Activated CD4-positive, alpha-beta T cell treated with anti-CD3 and anti-CD28 coated beads for 36 hours (primary cell): ENCODE measurements at regions not wholly inside any gene's neighbourhood (a gene's known extent, or its start where the extent isn't known, plus 50 kb on each side); places are given as distances from the start of the nearest gene placed in this dataset.

Experiments used
- ATAC-seq: fragments of 200-7000 bp; cut with Tn5 transposase; one replicate; pipeline ENCODE4 v1.10.0; 2021; ENCODE audit warnings: mild to moderate bottlenecking, moderate library complexity
- CTCF ChIA-PET: fragments of 350-600 bp; sonication (Branson Sonifier 250); formaldehyde crosslinking; loops from one replicate; lab custom pipeline; 2021; ENCODE audit warnings: antibody characterized with exemption; lab: Charles Lee
- POLR2A ChIA-PET: fragments of 350-600 bp; sonication (Branson Sonifier 250); formaldehyde crosslinking; loops from one replicate; lab custom pipeline; 2021; ENCODE audit warnings: antibody characterized with exemption, inconsistent platforms; lab: Charles Lee
- DNase-seq: peaks from one replicate; pipeline ENCODE4 v3.0.0-alpha.2; 2020
- H3K27ac Mint-ChIP-seq: one replicate; pipeline ENCODE4 v1.8.0; 2021; ENCODE audit warnings: mixed read lengths
- H3K27me3 Mint-ChIP-seq: one replicate; pipeline ENCODE4 v1.8.0; 2021; ENCODE audit warnings: mixed read lengths
- H3K36me3 Mint-ChIP-seq: one replicate; pipeline ENCODE4 v1.8.0; 2021; ENCODE audit warnings: low read depth, mixed read lengths
- H3K4me1 Mint-ChIP-seq: one replicate; pipeline ENCODE4 v1.8.0; 2021; ENCODE audit warnings: mixed read lengths
- H3K4me3 Mint-ChIP-seq: one replicate; pipeline ENCODE4 v1.8.0; 2021; ENCODE audit warnings: mild to moderate bottlenecking, moderate library complexity, mixed read lengths
- H3K9me3 Mint-ChIP-seq: one replicate; pipeline ENCODE4 v1.8.0; 2021; ENCODE audit warnings: low read depth, mixed read lengths
- intact Hi-C, 2 experiments: fragments of 100-400 bp; cut with DNase I in 1 of 2; cut with micrococcal nuclease in 1 of 2; formaldehyde crosslinking; loops; one replicate each; pipeline versions ENCODE4 v1.14.2 to v1.15.1; 2022 to 2024; cut with DNase I, micrococcal nuclease

- DNase-seq (no peak), ATAC-seq (no peak)
- Mint-ChIP-seq H3K36me3 (no peaks in the 10 kb centered on the region), H3K27ac (no peak overlapping the region), H3K4me1 (no peaks in the 10 kb centered on the region), H3K27me3 (no peaks in the 10 kb centered on the region), H3K9me3 (peaks cover 2% of the 10 kb centered on the region), H3K4me3 (no peak overlapping the region)
- intact Hi-C loops: no loop called here
- ChIA-PET POLR2A (no interaction called here), CTCF (interaction anchor here (0.6 kb wide), 1 partner anchor 157 kb away, joined by 3 read pairs; no protein-coding TSS in a partner anchor)
These were observed 757.4 kb downstream of the VRK1 start for GRCh38 chr14:97554597-97554996.

DNA sequence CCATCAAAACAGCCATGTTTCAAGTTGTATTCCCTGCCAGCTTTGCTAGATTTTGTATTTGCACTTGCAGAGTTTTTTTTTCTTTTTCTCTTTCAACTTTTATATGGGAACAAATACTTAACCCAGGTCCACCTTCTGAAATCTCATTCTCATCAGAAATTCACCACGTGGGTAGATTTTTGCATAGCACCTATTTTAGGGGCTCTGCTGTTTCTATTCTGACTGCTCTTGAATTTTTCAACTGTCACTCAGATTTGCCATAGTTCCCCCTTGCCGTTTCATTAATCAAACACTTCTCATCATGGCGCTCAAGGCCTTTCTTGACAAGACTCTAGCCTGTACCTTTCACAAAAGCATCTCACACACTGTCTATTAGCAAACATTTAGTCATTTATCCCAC lies 767.2 kb downstream of the VRK1 start:
- POLR2A ChIA-PET: no interaction called here
- no peak for ATAC-seq
- intact Hi-C loops: no loop called here

DNA sequence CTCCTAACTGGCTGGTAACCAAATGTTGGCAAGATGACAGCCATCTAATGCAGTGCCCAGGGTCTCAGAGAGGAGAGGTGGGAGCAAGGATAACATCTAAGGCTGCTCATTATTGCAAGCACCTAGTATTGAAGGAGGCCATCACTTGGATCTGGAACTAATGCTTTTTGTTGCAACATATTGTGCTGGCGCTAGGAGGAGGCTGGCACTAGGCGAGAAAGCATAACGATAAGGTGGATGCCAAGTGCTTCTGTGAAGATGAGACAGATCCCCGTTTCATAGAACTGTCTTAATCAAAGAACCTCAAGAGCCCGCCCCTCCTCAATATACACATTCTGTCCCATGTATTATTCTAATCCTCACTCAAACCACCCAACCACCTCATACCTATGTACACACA lies 774.0 kb downstream of the VRK1 start:
- Mint-ChIP-seq H3K4me3 (no peak overlapping the region), H3K9me3 (peaks cover 4% of the 10 kb centered on the region), H3K36me3 (no peaks in the 10 kb centered on the region), H3K4me1 (peaks cover 6% of the 10 kb centered on the region), H3K27ac (no peak overlapping the region), H3K27me3 (no peaks in the 10 kb centered on the region)
- CTCF ChIA-PET: no interaction called here
- ATAC-seq: no peak
- intact Hi-C loops: no loop called here
- no peak for DNase-seq
- POLR2A ChIA-PET: no interaction called here

More for the DNA sequence above, 767.2 kb downstream of the VRK1 start:
- Mint-ChIP-seq H3K9me3 (peaks cover 9% of the 10 kb centered on the region), H3K36me3 (no peaks in the 10 kb centered on the region), H3K27ac (no peak overlapping the region), H3K27me3 (no peaks in the 10 kb centered on the region), H3K4me1 (no peaks in the 10 kb centered on the region), H3K4me3 (no peak overlapping the region)
- CTCF ChIA-PET: no interaction called here
- no peak for DNase-seq

DNA sequence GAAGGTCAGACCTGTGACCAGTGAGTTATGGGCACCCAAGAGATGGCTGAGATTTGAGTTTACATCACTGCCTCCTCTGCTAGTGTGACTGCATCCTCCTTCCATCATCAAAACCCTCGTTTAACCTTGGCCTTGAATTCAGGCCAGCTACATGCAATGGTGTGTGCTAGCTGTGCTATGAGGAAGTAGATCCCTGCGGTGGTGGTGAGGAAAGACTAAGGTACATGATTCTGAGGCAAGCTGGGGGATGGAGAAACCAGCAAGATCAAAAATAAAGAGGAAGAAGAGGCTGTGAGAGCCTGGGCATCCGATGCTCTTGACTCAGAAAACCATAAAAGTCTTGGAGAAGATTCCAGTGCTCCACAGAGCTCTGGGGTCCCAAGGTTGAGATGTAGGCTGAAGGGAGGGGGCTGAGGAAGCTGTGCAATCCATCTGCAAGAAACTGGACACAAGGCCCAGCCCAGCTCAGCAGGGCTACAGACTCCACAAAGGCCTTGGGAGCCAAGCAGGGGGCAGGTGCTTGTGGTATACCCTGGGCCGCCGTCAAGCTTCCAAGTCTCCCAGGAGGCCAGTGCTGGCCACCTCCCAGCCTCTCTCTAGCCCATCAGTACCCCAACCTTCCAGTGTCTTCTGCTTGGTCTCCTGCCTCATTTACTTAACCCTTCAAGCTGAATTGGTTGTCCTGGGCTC lies 774.8 kb downstream of the VRK1 start:
- Mint-ChIP-seq H3K36me3 (no peaks in the 10 kb centered on the region), H3K27me3 (no peaks in the 10 kb centered on the region), H3K27ac (no peak overlapping the region), H3K4me3 (no peak overlapping the region), H3K9me3 (peaks cover 4% of the 10 kb centered on the region), H3K4me1 (peaks cover 6% of the 10 kb centered on the region)
- ATAC-seq (no peak), DNase-seq (no peak)
- intact Hi-C loops: no loop called here
- POLR2A ChIA-PET: no interaction called here
- CTCF ChIA-PET: interaction anchor here (0.7 kb wide), 1 partner anchor 1413 kb away, joined by 3 read pairs; no protein-coding TSS in a partner anchor

DNA sequence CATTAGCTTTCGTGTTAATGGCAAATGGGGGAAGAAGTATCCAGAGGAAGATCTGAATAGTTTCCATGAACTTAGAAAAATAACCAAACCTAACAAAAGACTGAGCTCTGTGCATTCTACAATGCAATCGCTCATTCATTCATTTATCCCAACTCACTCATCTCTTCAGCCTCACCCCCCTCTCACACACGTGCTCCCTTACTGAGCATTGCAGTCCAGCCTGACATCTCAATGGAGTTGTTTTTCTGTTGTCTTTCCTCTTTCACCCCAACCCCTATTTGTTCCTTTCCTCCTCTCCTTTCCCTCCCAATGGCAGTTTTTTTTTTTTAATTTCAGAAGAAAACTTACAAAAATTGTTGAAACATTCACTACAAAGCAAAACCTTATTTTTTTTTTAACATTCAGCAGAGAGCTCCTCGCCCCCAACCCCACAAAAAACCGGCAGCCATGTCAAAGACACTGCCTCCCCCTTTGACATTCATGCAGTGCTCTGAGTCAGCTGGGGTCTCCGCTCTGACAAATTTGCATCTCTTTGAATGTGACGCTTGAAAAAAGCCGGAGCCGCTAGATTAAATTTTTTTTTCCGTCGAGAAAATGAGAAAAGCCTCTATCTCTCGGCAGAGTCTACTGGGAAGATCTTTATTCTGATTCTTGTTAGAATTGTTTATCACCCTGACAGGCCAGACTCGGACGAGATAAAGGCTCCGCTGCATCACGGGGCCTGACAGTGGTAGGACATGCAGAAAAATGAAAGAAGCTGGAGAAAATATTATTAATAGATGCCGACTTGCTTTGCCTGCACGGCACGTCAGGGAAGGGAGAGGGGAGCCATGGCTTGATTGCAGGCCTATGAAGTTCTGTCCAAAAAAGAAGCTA lies 775.6 kb downstream of the VRK1 start:
- ATAC-seq: no peak
- no peaks in the 10 kb centered on the region for H3K36me3 Mint-ChIP-seq
- peaks cover 6% of the 10 kb centered on the region for H3K4me1 Mint-ChIP-seq
- H3K27ac Mint-ChIP-seq: no peak overlapping the region
- POLR2A ChIA-PET: no interaction called here
- DNase-seq: no peak
- H3K27me3 Mint-ChIP-seq: no peaks in the 10 kb centered on the region
- CTCF ChIA-PET: interaction anchor here (0.7 kb wide), 2 partner anchors 18 to 1412 kb away, joined by 3 to 4 read pairs; no protein-coding TSS in a partner anchor
- no peak overlapping the region for H3K4me3 Mint-ChIP-seq
- peaks cover 4% of the 10 kb centered on the region for H3K9me3 Mint-ChIP-seq
- intact Hi-C loops: no loop called here

DNA sequence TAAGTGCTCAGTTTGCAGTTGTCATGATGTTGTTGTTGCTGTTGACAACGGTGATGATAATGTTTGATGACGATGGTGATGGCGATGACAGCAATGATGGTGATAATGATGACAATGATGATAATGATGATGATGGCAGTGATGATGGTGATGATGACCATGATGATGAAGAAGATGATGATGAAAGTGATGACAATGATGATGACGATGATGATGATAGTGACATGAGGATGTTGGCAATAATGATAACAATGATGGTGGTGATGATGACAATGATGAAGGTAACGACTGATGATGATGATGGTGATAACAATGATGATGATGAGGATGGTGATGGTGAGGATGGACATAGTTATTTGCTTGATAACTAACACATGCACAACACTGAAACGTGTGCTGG lies 778.5 kb downstream of the VRK1 start:
- H3K27me3 Mint-ChIP-seq: no peaks in the 10 kb centered on the region
- intact Hi-C loops: no loop called here
- CTCF ChIA-PET: no interaction called here
- peaks cover 13% of the 10 kb centered on the region for H3K4me1 Mint-ChIP-seq
- POLR2A ChIA-PET: no interaction called here
- no peak for DNase-seq
- peaks cover 4% of the 10 kb centered on the region for H3K9me3 Mint-ChIP-seq
- no peak for ATAC-seq
- no peak overlapping the region for H3K27ac Mint-ChIP-seq
- H3K36me3 Mint-ChIP-seq: no peaks in the 10 kb centered on the region
- H3K4me3 Mint-ChIP-seq: no peak overlapping the region

GRCh38 chr14:97578982-97579548 lies 781.9 kb downstream of the VRK1 start:
- H3K9me3 Mint-ChIP-seq: peaks cover 4% of the 10 kb centered on the region
- peaks cover 13% of the 10 kb centered on the region for H3K4me1 Mint-ChIP-seq
- no peaks in the 10 kb centered on the region for H3K36me3 Mint-ChIP-seq
- no peaks in the 10 kb centered on the region for H3K27me3 Mint-ChIP-seq
- ATAC-seq (no peak), DNase-seq (no peak)
- H3K4me3 Mint-ChIP-seq: no peak overlapping the region
- H3K27ac Mint-ChIP-seq: no peak overlapping the region
- ChIA-PET POLR2A (no interaction called here), CTCF (no interaction called here)
- intact Hi-C loops: no loop called here

DNA sequence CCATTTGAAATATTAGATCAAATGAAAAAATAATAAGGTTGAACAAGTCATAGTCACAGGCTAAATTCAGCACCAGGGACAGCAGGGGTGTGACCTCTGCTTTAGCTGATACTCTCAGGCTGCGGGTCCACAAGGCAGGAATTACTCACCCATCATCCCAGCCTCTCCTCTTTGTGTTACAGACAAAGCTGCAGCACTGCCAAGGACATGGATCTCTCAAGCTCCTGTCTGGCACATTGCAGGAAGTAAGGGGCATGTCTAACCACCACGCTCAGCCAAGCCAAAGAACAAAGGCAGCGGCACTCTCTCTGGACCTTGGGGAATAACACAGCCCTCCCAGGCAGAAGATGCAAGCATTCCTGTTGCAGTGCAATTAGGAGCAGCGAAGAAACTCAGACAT lies 783.8 kb downstream of the VRK1 start:
- Mint-ChIP-seq H3K9me3 (no peaks in the 10 kb centered on the region), H3K4me3 (no peak overlapping the region), H3K36me3 (no peaks in the 10 kb centered on the region), H3K27me3 (no peaks in the 10 kb centered on the region), H3K27ac (no peak overlapping the region), H3K4me1 (peaks cover 6% of the 10 kb centered on the region)
- ChIA-PET CTCF (interaction anchor here (0.8 kb wide), 1 partner anchor 23 kb away, joined by 6 read pairs; no protein-coding TSS in a partner anchor), POLR2A (no interaction called here)
- ATAC-seq (no peak), DNase-seq (peak; percentile 13)
- intact Hi-C loops: no loop called here

DNA sequence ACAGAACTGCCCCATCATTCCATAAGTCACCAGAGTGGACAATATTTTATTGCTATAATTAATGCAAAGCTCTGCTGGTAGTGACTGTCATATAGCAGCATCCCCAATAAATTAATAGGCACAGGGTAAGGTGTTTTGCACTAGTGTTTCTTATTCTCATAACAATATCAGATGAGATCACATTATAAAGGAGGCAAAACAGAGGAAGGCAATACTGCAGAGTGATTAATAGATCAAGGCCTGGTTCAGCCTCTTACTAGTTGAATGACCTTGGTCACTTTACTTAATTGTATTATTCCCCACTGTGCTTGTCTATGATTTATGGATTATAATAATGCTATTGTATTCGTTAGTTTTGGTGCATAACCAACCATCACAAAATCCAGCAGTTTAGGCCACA lies 784.8 kb downstream of the VRK1 start:
- intact Hi-C loops: no loop called here
- peaks cover 6% of the 10 kb centered on the region for H3K4me1 Mint-ChIP-seq
- DNase-seq (no peak), ATAC-seq (no peak)
- ChIA-PET CTCF (interaction anchor here (0.8 kb wide), 1 partner anchor 22 kb away, joined by 6 read pairs; no protein-coding TSS in a partner anchor), POLR2A (no interaction called here)
- no peaks in the 10 kb centered on the region for H3K36me3 Mint-ChIP-seq
- no peak overlapping the region for H3K27ac Mint-ChIP-seq
- no peaks in the 10 kb centered on the region for H3K27me3 Mint-ChIP-seq
- no peak overlapping the region for H3K4me3 Mint-ChIP-seq
- H3K9me3 Mint-ChIP-seq: no peaks in the 10 kb centered on the region

GRCh38 chr14:97584528-97584927 lies 787.3 kb downstream of the VRK1 start:
- peaks cover 5% of the 10 kb centered on the region for H3K4me1 Mint-ChIP-seq
- no peak overlapping the region for H3K27ac Mint-ChIP-seq
- peaks cover 6% of the 10 kb centered on the region for H3K9me3 Mint-ChIP-seq
- ChIA-PET CTCF (no interaction called here), POLR2A (no interaction called here)
- no peak for ATAC-seq
- H3K27me3 Mint-ChIP-seq: no peaks in the 10 kb centered on the region
- H3K4me3 Mint-ChIP-seq: no peak overlapping the region
- intact Hi-C loops: no loop called here
- peak; percentile 11 for DNase-seq
- no peaks in the 10 kb centered on the region for H3K36me3 Mint-ChIP-seq

GRCh38 chr14:97592341-97592980 lies 795.3 kb downstream of the VRK1 start:
- H3K4me3 Mint-ChIP-seq: no peak overlapping the region
- no peaks in the 10 kb centered on the region for H3K27me3 Mint-ChIP-seq
- CTCF ChIA-PET: interaction anchor here (0.7 kb wide), 1 partner anchor 338 kb away, joined by 3 read pairs; no protein-coding TSS in a partner anchor
- ATAC-seq (no peak), DNase-seq (no peak)
- POLR2A ChIA-PET: interaction anchor here (0.7 kb wide), 1 partner anchor 42 kb away, joined by 5 read pairs; no protein-coding TSS in a partner anchor
- H3K36me3 Mint-ChIP-seq: no peaks in the 10 kb centered on the region
- peaks cover 9% of the 10 kb centered on the region for H3K9me3 Mint-ChIP-seq
- peaks cover 22% of the 10 kb centered on the region for H3K4me1 Mint-ChIP-seq
- no peak overlapping the region for H3K27ac Mint-ChIP-seq
- intact Hi-C loops: no loop called here
